Right forelimb (tissue), 1 donor: ENCODE measurements at regions not wholly inside any gene's neighbourhood (a gene's known extent, or its start where the extent isn't known, plus 50 kb on each side); places are given as distances from the start of the nearest gene placed in this dataset.

Experiments
- DNase-seq: peaks from one replicate; pipeline ENCODE4 v3.0.0-alpha.2; 2018

GRCh38 chr3:28743271-28743670, 394.6 kb upstream of the AZI2 start:
- no peak for DNase-seq

GRCh38 chr3:28743831-28744230, 395.2 kb upstream of the AZI2 start:
- DNase-seq: no peak

GRCh38 chr3:28745436-28745835, 396.8 kb upstream of the AZI2 start:
- no peak for DNase-seq

GRCh38 chr3:28745916-28746617, 397.4 kb upstream of the AZI2 start:
- DNase-seq: no peak

DNA sequence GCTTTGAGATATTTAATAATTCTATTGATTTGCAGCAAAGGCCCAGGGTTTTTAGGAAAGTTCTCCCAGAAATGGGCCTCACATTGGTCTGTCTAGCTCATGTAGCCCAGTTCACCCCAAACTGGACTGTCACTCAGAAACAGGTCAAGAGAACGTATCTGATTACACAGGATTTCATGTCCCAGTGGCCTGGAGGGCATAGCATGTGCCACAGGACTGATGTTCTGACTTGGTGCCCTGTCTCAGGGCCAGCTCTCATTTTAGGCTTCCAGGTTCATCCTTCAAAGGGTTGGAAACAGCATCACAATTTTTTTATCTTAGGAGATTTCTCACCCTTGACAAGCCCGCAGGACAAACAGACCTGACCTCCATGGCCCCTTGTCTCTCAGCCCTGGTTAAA, 398.4 kb upstream of the AZI2 start:
- DNase-seq: no peak

- no peak for DNase-seq
Observed at GRCh38 chr3:28751864-28752263, 403.2 kb upstream of the AZI2 start.

GRCh38 chr3:28752290-28752689, 403.7 kb upstream of the AZI2 start:
- DNase-seq: no peak

DNA sequence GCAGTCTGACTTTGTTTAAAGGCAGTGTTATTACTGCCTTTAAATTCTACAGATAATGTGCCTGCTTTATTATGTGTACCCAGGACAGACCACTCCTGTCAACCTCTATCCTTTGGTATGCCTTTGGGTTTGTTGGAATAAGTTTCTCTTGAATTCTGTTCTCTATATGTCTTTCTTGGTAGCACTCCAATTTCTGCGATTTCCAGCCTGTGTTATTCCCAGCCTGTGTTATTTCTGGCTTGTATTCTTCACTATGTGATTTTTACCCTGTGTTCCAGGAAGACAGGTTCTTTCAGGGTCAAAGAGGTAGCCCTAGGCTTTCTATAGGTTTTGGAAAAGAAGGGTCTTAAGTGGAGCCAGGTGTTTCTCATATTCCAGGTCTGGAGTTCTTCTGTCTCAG, 407.4 kb upstream of the AZI2 start:
- DNase-seq: no peak

- no peak for DNase-seq
Observed at GRCh38 chr3:28758115-28758514, 409.5 kb upstream of the AZI2 start.

DNA sequence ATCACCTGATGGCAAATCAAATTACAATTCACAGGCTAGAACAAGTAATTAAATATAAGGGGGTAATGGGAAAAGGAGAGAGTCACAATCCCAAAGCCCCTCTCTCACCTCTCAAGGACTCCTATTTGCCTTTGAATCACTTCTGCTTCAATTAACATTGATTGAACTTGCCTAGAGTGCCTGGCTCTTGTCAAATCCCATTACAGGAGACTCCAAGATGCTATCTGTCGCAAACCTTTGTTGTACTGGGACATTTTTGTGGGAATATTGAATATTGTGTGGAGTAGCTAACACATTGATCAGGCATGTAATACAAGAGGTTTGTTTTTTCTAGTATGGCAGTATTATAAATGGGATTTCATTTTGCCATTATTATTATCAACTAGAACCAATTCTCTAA, 412.8 kb upstream of the AZI2 start:
- DNase-seq: no peak

- DNase-seq: no peak
Observed at GRCh38 chr3:28765194-28765593, 416.6 kb upstream of the AZI2 start.

DNA sequence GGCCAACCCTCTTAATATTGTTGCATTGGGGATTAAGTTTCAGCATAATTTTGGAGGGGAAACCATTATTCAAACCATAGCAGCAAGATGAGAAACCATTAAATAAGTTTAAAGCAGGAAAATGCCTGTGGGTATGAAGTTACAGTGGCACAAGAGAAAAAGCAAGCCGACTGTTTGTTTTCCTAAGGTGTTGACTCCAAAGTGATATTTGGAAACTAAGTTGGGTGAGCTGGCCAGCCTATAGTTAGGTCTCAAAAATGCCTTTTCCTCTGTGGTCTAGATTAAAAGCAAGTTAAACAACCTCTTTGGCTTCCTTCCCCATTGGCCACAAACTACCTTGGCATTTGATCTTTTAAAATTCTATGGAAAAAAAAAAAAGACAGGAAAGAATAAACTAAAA, 419.8 kb upstream of the AZI2 start:
- no peak for DNase-seq

GRCh38 chr3:28777806-28778475, 429.3 kb upstream of the AZI2 start:
- DNase-seq: no peak

GRCh38 chr3:28780480-28780879, 431.9 kb upstream of the AZI2 start:
- no peak for DNase-seq

DNA sequence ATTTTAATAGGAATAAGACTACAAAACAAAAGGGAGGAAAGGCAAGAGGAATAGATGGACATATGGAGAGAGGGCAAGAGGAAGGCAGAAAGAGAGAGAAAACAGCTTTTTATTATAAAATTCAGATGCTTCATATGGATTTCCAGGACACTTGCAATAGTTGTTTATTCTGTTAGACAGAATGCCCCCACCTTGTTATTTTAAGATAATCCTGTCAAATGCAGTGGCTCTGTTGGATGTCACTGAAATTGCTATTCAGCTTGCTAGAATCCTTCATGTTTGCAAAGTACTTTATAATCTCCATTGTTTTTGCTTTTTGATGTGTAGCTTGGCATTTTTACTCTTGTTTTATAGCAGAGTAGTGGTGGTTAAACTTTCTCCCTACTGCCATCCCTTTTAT, 432.4 kb upstream of the AZI2 start:
- DNase-seq: no peak

DNA sequence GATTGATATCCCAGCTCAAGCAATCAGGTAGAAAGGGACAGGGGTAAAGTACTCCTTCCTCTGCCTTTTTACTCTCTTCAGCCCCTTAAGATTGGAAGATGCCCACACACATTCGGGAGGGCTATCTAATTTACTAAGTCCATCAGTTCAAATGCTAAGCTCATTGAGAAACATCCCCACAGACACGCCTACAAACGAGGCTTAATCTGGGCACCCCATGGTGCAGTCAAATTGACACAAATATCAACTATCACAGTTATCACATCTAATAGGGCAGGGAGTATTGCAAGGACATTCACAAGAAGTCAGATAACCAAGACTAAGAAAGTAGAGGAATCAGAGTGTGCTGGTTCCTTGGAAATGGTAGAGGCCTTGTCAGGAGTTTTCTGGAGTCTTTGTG, 437.8 kb upstream of the AZI2 start:
- no peak for DNase-seq

DNA sequence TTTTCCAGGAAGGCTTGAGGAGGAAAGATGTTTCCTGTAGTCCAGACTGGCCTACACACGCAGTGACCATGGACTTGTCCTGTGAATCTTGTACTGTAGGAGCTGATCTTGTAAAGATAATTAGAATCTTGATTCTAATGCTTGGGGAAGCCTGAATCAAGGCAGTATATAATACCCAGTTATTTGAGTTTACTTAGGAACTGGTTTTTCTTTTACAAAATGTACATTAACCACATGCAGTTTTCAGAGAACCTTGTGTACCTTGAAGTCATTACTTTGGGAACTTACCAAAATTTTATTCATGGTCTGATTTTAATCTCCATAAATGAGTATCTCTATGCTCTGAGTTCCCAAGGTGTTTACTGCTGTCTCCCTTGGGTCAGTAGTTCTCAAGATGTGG, 439.9 kb upstream of the AZI2 start:
- no peak for DNase-seq

DNA sequence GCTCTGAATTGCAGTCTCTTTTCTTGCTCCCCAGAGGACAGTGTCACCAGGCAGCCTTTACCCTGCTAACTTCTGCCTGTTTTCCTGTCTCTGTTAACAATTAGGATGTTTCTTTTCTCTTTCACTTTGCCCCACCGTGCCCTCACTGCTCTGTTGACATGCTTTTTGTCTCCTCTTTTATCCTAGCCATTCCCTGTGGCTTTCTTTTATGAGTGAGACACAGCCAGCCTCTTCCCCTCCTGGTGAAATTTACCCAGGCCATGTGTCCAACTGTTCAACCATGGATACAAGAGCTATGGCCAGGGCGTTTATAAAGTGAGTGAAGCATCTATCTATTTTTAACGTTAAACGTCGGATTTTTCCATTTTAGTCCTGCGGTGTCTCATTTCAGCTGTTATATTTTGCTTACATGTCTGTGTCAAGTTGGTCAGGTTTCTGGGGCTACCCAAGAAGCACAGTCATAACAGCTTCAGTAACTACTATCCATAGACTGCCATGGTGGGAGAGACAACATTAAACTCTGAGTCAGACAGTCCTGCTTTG, 443.2 kb upstream of the AZI2 start:
- no peak for DNase-seq

GRCh38 chr3:28792604-28793003, 444.0 kb upstream of the AZI2 start:
- no peak for DNase-seq

DNA sequence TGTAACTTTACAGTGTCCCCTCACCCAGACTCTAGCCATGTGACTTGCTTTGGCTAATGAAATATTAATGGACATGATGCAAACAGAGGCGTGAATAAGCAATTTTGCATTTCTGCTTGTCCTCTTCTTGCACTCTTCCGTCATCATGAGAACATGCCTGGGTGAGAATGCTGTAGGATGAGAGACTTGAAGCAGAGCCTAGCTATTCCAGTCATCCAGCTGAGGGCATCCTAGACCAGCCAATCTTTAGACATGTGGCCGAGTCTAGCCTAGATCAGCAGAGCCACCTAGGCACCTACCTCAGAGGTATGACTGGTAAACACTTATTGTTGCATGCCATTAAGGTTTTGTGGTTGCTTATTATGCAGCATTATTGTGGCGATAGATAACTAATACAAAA, 450.5 kb upstream of the AZI2 start:
- no peak for DNase-seq

DNA sequence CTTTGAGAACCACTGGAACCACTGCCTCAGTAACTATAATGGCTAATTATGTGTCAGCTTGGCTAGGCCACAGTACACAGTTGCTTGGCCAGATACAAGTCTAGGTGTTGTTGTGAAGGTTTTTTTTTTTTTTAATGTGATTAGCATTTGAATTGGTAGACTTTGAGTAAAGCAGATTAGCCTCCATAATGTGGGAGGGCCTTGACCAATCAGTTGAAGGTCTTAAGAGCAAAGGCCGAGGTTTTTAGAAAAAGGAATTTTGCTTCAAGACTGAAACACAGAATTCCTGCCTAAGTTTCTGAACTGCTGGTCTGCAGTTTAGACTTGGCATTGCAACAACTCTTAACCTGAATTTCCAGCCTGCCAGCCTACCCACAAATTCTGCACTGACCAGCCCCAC, 451.6 kb upstream of the AZI2 start:
- DNase-seq: no peak

- no peak for DNase-seq
Observed at GRCh38 chr3:28808068-28808467, 459.4 kb upstream of the AZI2 start.

DNA sequence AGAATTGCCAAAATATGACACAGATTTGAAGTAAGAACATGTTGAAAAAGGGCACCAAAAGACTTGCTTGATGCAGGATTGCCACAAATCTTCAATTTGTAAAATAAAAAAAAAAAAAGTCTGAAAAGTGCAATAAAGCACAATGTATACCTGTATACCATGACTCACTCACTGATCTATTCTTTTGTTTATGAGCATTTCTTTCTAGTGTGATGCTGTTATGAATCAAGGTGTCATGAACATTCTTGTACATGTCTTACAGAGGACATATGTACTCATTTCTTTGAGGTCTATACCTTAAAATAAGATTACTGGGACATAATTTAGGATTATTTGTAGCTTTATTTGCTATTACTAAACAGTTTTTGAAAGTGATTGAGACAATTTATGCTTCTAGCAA, 464.9 kb upstream of the RBMS3 start:
- no peak for DNase-seq

DNA sequence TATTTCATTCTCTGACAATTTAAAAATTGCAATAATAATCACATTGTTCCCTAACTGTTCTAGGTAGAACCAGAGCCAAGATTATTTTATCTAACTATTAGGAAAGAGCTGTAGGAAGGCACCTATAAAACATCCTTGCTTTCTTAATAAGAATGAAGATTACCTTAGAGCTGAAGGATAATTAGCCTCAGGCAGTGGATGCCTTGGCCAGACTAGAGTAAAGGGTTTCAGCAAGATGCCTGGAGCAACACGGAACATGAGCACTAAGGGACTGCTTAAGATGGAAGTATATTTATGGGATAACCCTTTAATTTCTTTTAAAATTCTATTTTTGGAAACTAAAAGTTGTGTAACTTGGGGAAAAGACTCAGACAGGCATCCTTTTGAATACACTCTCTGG, 456.6 kb upstream of the RBMS3 start:
- DNase-seq: no peak

DNA sequence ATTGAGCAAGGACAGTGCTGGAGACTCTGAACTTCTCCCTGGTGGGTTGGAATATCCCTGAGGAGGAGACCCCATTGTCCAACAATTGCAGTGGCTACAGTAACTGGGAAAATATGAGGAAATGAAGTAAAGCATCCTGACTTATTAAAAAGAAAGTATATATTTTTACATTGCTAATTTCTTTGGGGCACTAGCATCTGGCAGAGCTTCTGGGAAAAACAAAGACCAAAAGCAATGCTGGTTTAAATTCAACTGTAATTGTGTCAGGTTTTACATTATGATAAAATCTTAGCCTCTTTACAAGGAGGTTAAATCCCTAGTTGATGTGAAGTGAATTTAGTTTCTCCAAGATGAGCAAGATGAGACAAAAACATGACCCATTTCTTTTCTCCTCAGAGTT, 454.0 kb upstream of the RBMS3 start:
- no peak for DNase-seq
